Peyer's patch (tissue), 4 donors: ENCODE measurements at regions not wholly inside any gene's neighbourhood (a gene's known extent, or its start where the extent isn't known, plus 50 kb on each side); places are given as distances from the start of the nearest gene placed in this dataset.

ENCODE experiments used
- CTCF ChIP-seq, 6 experiments: fragments of 450-650 bp in 4 of 6; fragments of 200-600 bp in 2 of 6; sonication (generic) in 1 of 6; IDR thresholded peaks; one replicate each; pipeline ENCODE4 v1.5.1; 2017 to 2019; ENCODE audit warnings: antibody characterized with exemption in 6 of 6, mild to moderate bottlenecking in 3 of 6, moderate library complexity in 1 of 6
- POLR2A ChIP-seq, 2 donors: fragments of 450-650 bp; IDR thresholded peaks; one replicate each; pipeline ENCODE4 v1.5.1; 2017; ENCODE audit warnings: antibody characterized with exemption in 2 of 2, mild to moderate bottlenecking in 2 of 2, moderate library complexity in 2 of 2

GRCh38 chr5:147170603-147171002, 64.2 kb upstream of the STK32A start:
- no peak for TF ChIP-seq CTCF (IDR thresholded peaks at IDR 0.05)
- TF ChIP-seq POLR2A (IDR thresholded peaks at IDR 0.05), result no peak
